ENCODE measurements at regions not wholly inside any gene's neighbourhood (a gene's known extent, or its start where the extent isn't known, plus 50 kb on each side); places are given as distances from the start of the nearest gene placed in this dataset.
A peak's percentile ranks its signal among the peaks of the same experiment; 100 is the strongest.

GRCh38 chr6:27019651-27020552 lies 227.6 kb upstream of the PRSS16 start:
- no peak for FAIRE-seq
- intact Hi-C loops (cut with DNase I), result no loop called here
- peaks cover 0 to 3% (median 0%) of the 10 kb centered on the region in 3 donors for H3K4me1 ChIP-seq (ENCODE audit: control insufficient read depth in 2 of 3, insufficient read depth in 2 of 3, low read depth in 1 of 3, low read length in 3 of 3)

GRCh38 chr6:27020553-27020880 lies 227.0 kb upstream of the PRSS16 start:
- TF ChIP-seq, protein P1, sequence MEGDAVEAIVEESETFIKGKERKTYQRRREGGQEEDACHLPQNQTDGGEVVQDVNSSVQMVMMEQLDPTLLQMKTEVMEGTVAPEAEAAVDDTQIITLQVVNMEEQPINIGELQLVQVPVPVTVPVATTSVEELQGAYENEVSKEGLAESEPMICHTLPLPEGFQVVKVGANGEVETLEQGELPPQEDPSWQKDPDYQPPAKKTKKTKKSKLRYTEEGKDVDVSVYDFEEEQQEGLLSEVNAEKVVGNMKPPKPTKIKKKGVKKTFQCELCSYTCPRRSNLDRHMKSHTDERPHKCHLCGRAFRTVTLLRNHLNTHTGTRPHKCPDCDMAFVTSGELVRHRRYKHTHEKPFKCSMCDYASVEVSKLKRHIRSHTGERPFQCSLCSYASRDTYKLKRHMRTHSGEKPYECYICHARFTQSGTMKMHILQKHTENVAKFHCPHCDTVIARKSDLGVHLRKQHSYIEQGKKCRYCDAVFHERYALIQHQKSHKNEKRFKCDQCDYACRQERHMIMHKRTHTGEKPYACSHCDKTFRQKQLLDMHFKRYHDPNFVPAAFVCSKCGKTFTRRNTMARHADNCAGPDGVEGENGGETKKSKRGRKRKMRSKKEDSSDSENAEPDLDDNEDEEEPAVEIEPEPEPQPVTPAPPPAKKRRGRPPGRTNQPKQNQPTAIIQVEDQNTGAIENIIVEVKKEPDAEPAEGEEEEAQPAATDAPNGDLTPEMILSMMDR (IDR thresholded peaks at IDR 0.05; ENCODE audit: borderline replicate concordance, extremely low read depth, insufficient read depth), result no peak
- intact Hi-C loops (cut with DNase I), result no loop called here
- H3K4me1 ChIP-seq (ENCODE audit: control insufficient read depth in 2 of 3, insufficient read depth in 2 of 3, low read depth in 1 of 3, low read length in 3 of 3), result peaks cover 0 to 3% (median 0%) of the 10 kb centered on the region in 3 donors
- H3K27ac ChIP-seq (ENCODE audit: low read depth in 2 of 2, low read length in 2 of 2), result peak overlapping the region in 1 of 2 donors; percentile 91
- peak overlapping the region; percentile 65 to 88 (median 72) for H3K4me3 ChIP-seq (ENCODE audit: low read length in 3 of 3)
- no peak for DNase-seq
- FAIRE-seq, result no peak
- no peaks in the 10 kb centered on the region for H3K27me3 ChIP-seq (ENCODE audit: control insufficient read depth, insufficient read depth, low read length)
- peak overlapping the region in 2 of 3 donors; percentile 73 to 78 for H3K9ac ChIP-seq (ENCODE audit: low read length in 3 of 3)
- peaks cover 0 to 8% (median 0%) of the 10 kb centered on the region in 3 donors for H3K9me3 ChIP-seq (ENCODE audit: control insufficient read depth in 2 of 3, insufficient read depth in 1 of 3, low read length in 3 of 3)
- H3K36me3 ChIP-seq (ENCODE audit: control insufficient read depth in 2 of 3, insufficient read depth in 3 of 3, low read length in 3 of 3), result no peaks in the 10 kb centered on the region

More at GRCh38 chr6:27019651-27020552, 227.6 kb upstream of the PRSS16 start:
- Histone ChIP-seq H3K36me3 (ENCODE audit: control insufficient read depth in 2 of 3, insufficient read depth in 3 of 3, low read length in 3 of 3) (no peaks in the 10 kb centered on the region), H3K9ac (ENCODE audit: low read length in 3 of 3) (peak overlapping the region; percentile 30 to 78 (median 73)), H3K27me3 (ENCODE audit: control insufficient read depth, insufficient read depth, low read length) (no peaks in the 10 kb centered on the region), H3K27ac (ENCODE audit: low read depth in 2 of 2, low read length in 2 of 2) (peak overlapping the region; percentile 79 to 91), H3K9me3 (ENCODE audit: control insufficient read depth in 2 of 3, insufficient read depth in 1 of 3, low read length in 3 of 3) (peaks cover 0 to 8% (median 0%) of the 10 kb centered on the region in 3 donors), H3K4me3 (ENCODE audit: low read length in 3 of 3) (peak overlapping the region; percentile 65 to 88 (median 72))
- DNase-seq, result peak; percentile 91 to 94 (median 93)
- TF ChIP-seq, protein P1 (IDR thresholded peaks at IDR 0.05; ENCODE audit: borderline replicate concordance, extremely low read depth, insufficient read depth), result no peak

DNA sequence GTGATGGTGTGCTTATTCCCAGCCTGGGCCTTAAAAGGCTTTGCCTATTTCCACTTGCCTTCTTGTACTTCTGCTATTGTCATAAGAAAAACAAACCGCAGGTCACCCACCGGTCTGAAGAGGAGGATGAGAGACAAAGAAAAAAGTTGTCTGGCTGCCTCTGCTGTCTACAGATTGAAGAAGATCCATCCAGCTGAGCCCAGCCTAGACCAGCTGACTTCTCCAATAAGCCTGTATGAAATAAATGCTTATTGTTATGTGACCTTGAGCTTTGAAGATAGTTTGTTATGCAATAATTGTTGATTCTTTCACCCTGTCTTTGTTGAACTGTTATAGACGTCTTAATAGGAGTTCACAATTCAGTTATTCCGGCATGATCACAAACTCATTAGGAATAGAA lies 223.8 kb upstream of the PRSS16 start:
- FAIRE-seq (no peak), DNase-seq (no peak)
- TF ChIP-seq, protein P1 (IDR thresholded peaks at IDR 0.05; ENCODE audit: borderline replicate concordance, extremely low read depth, insufficient read depth), result no peak
- H3K27me3 ChIP-seq (ENCODE audit: control insufficient read depth, insufficient read depth, low read length), result no peaks in the 10 kb centered on the region
- H3K36me3 ChIP-seq (ENCODE audit: control insufficient read depth in 2 of 3, insufficient read depth in 3 of 3, low read length in 3 of 3), result no peaks in the 10 kb centered on the region
- no peak overlapping the region for H3K9ac ChIP-seq (ENCODE audit: low read length in 3 of 3)
- peaks cover 0 to 3% (median 0%) of the 10 kb centered on the region in 3 donors for H3K4me1 ChIP-seq (ENCODE audit: control insufficient read depth in 2 of 3, insufficient read depth in 2 of 3, low read depth in 1 of 3, low read length in 3 of 3)
- intact Hi-C loops (cut with DNase I), result no loop called here
- H3K4me3 ChIP-seq (ENCODE audit: low read length in 3 of 3), result no peak overlapping the region
- no peaks in the 10 kb centered on the region for H3K9me3 ChIP-seq (ENCODE audit: control insufficient read depth in 2 of 3, insufficient read depth in 1 of 3, low read length in 3 of 3)
- H3K27ac ChIP-seq (ENCODE audit: low read depth in 2 of 2, low read length in 2 of 2), result no peak overlapping the region
